Stomach (tissue), 4 donors: ENCODE measurements at regions not wholly inside any gene's neighbourhood (a gene's known extent, or its start where the extent isn't known, plus 50 kb on each side); places are given as distances from the start of the nearest gene placed in this dataset.

Source experiments
- CTCF ChIP-seq, 7 experiments: fragments of 450-650 bp in 4 of 7; fragments of 200-600 bp in 3 of 7; sonication (generic) in 3 of 7; IDR thresholded peaks; one replicate each; pipeline ENCODE4 v1.5.1; 2016 to 2019; ENCODE audit warnings: antibody characterized with exemption in 7 of 7, control low read depth in 2 of 7, mild to moderate bottlenecking in 1 of 7
- POLR2A ChIP-seq, 4 donors: fragments of 450-650 bp; IDR thresholded peaks; one replicate each; pipeline ENCODE4 v1.6.1; 2016; ENCODE audit warnings: antibody characterized with exemption in 4 of 4, control low read depth in 2 of 4, mild to moderate bottlenecking in 1 of 4, moderate library complexity in 1 of 4

GRCh38 chr4:53916431-53916889, 147.9 kb downstream of the CHIC2 start:
- TF ChIP-seq CTCF (IDR thresholded peaks at IDR 0.05) (no peak), POLR2A (IDR thresholded peaks at IDR 0.05) (no peak)
